ENCODE measurements at regions not wholly inside any gene's neighbourhood (a gene's known extent, or its start where the extent isn't known, plus 50 kb on each side); places are given as distances from the start of the nearest gene placed in this dataset.

GRCh38 chr1:88284666-88285366 is 399.3 kb upstream of the PKN2 start:
- DNase-seq (ENCODE audit: unreplicated experiment): no peak
- no peak for TF ChIP-seq CTCF (IDR thresholded peaks at IDR 0.05; ENCODE audit: unreplicated experiment)
- ChIA-PET POLR2A (no interaction called here), CTCF (interaction anchor here (0.8 to 0.9 kb wide), 3 partner anchors 8 to 19 kb away, joined by 3 read pairs; no protein-coding TSS in a partner anchor)
- Mint-ChIP-seq H3K27me3 (ENCODE audit: insufficient read depth, unreplicated experiment) (no peaks in the 10 kb centered on the region), H3K9me3 (ENCODE audit: unreplicated experiment) (no peaks in the 10 kb centered on the region), H3K4me3 (ENCODE audit: unreplicated experiment) (no peak overlapping the region), H3K36me3 (ENCODE audit: insufficient read depth, unreplicated experiment) (no peaks in the 10 kb centered on the region), H3K27ac (ENCODE audit: low read depth, unreplicated experiment) (no peak overlapping the region), H3K4me1 (ENCODE audit: insufficient read depth, unreplicated experiment) (no peaks in the 10 kb centered on the region)
- no TSS peak for BruUV-seq (replicated peaks)
- intact Hi-C loops (cut with micrococcal nuclease): no loop called here

GRCh38 chr1:88286716-88287115 is 397.4 kb upstream of the PKN2 start:
- ChIA-PET CTCF (interaction anchor here (0.8 kb wide), 1 partner anchor 45 kb away, joined by 3 read pairs; no protein-coding TSS in a partner anchor), POLR2A (interaction anchor here (0.5 kb wide), 1 partner anchor 1171 kb away, joined by 3 read pairs; no protein-coding TSS in a partner anchor)
- no TSS peak for BruUV-seq (replicated peaks)
- DNase-seq (ENCODE audit: unreplicated experiment): no peak
- intact Hi-C loops (cut with micrococcal nuclease): no loop called here
- Mint-ChIP-seq H3K36me3 (ENCODE audit: insufficient read depth, unreplicated experiment) (no peaks in the 10 kb centered on the region), H3K4me3 (ENCODE audit: unreplicated experiment) (no peak overlapping the region), H3K9me3 (ENCODE audit: unreplicated experiment) (no peaks in the 10 kb centered on the region), H3K4me1 (ENCODE audit: insufficient read depth, unreplicated experiment) (no peaks in the 10 kb centered on the region), H3K27ac (ENCODE audit: low read depth, unreplicated experiment) (no peak overlapping the region), H3K27me3 (ENCODE audit: insufficient read depth, unreplicated experiment) (no peaks in the 10 kb centered on the region)
- TF ChIP-seq CTCF (IDR thresholded peaks at IDR 0.05; ENCODE audit: unreplicated experiment): no peak

- Mint-ChIP-seq H3K36me3 (ENCODE audit: insufficient read depth, unreplicated experiment) (no peaks in the 10 kb centered on the region), H3K4me1 (ENCODE audit: insufficient read depth, unreplicated experiment) (no peaks in the 10 kb centered on the region), H3K9me3 (ENCODE audit: unreplicated experiment) (no peaks in the 10 kb centered on the region), H3K27ac (ENCODE audit: low read depth, unreplicated experiment) (no peak overlapping the region), H3K4me3 (ENCODE audit: unreplicated experiment) (no peak overlapping the region), H3K27me3 (ENCODE audit: insufficient read depth, unreplicated experiment) (peaks cover 11% of the 10 kb centered on the region)
- intact Hi-C loops (cut with micrococcal nuclease): no loop called here
- no peak for DNase-seq (ENCODE audit: unreplicated experiment)
- ChIA-PET CTCF (interaction anchor here (0.7 to 1.5 kb wide), 2 partner anchors 14 to 239 kb away, joined by 3 read pairs; no protein-coding TSS in a partner anchor), POLR2A (no interaction called here)
- no TSS peak for BruUV-seq (replicated peaks)
- TF ChIP-seq CTCF (IDR thresholded peaks at IDR 0.05; ENCODE audit: unreplicated experiment): no peak
These were observed 395.5 kb upstream of the PKN2 start for GRCh38 chr1:88288571-88288970.

GRCh38 chr1:88289401-88290102 is 394.5 kb upstream of the PKN2 start:
- BruUV-seq (replicated peaks): no TSS peak
- ChIA-PET POLR2A (no interaction called here), CTCF (interaction anchor here (0.9 to 1.5 kb wide), 2 partner anchors 13 kb away, joined by 3 to 4 read pairs; no protein-coding TSS in a partner anchor)
- Mint-ChIP-seq H3K27ac (ENCODE audit: low read depth, unreplicated experiment) (no peak overlapping the region), H3K9me3 (ENCODE audit: unreplicated experiment) (no peaks in the 10 kb centered on the region), H3K4me3 (ENCODE audit: unreplicated experiment) (no peak overlapping the region), H3K36me3 (ENCODE audit: insufficient read depth, unreplicated experiment) (no peaks in the 10 kb centered on the region), H3K27me3 (ENCODE audit: insufficient read depth, unreplicated experiment) (peaks cover 21% of the 10 kb centered on the region), H3K4me1 (ENCODE audit: insufficient read depth, unreplicated experiment) (no peaks in the 10 kb centered on the region)
- intact Hi-C loops (cut with micrococcal nuclease): no loop called here
- no peak for DNase-seq (ENCODE audit: unreplicated experiment)
- TF ChIP-seq CTCF (IDR thresholded peaks at IDR 0.05; ENCODE audit: unreplicated experiment): no peak

Data from MCF 10A (cell line).